Choroid plexus epithelial cell (primary cell): ENCODE measurements at regions not wholly inside any gene's neighbourhood (a gene's known extent, or its start where the extent isn't known, plus 50 kb on each side); places are given as distances from the start of the nearest gene placed in this dataset.
"Not testable (repeated sequence)": the region's sequence is repeated elsewhere in the genome, so short reads cannot be mapped to it uniquely, and the experiment has no call there.

ENCODE experiments used
- DNase-seq: peaks from one replicate; pipeline ENCODE4 v3.0.0-alpha.2; 2010; ENCODE audit warnings: low read depth
- H3K4me3 ChIP-seq: 2 replicates; pipeline ENCODE4 v1.5.1; 2011; ENCODE audit warnings: low read depth, mild to moderate bottlenecking, control low read depth, low read length, moderate library complexity
- TF ChIP-seq, protein P1 (sequence below): conservative IDR thresholded peaks from 2 replicates; pipeline ENCODE4 v1.5.1; 2011; ENCODE audit warnings: low read depth, mild to moderate bottlenecking, control low read depth, inconsistent platforms, low read length, moderate library complexity

DNA sequence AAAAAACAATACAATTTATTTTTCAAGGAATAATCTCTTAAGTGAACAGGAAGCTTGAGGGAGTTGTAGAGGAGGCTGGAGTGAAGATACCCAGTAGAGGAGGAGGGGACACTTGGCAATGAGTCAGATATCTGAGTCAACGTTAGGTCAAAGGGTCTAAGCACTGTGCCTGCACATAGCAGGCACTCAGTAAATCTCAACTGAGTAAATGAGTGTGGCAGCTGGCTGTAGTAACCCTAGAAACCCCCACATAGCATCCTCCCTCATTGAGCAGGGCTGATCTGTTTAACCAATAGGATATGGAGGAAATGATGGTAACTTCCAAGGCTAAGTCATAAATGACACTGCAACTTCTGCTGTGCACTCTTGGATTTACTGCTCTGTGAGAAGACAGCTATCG is 186.0 kb upstream of the FAM241A start:
- TF ChIP-seq, protein P1, sequence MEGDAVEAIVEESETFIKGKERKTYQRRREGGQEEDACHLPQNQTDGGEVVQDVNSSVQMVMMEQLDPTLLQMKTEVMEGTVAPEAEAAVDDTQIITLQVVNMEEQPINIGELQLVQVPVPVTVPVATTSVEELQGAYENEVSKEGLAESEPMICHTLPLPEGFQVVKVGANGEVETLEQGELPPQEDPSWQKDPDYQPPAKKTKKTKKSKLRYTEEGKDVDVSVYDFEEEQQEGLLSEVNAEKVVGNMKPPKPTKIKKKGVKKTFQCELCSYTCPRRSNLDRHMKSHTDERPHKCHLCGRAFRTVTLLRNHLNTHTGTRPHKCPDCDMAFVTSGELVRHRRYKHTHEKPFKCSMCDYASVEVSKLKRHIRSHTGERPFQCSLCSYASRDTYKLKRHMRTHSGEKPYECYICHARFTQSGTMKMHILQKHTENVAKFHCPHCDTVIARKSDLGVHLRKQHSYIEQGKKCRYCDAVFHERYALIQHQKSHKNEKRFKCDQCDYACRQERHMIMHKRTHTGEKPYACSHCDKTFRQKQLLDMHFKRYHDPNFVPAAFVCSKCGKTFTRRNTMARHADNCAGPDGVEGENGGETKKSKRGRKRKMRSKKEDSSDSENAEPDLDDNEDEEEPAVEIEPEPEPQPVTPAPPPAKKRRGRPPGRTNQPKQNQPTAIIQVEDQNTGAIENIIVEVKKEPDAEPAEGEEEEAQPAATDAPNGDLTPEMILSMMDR: no peak
- peak; percentile 54 for DNase-seq
- H3K4me3 ChIP-seq: no peak overlapping the region

GRCh38 chr4:111960241-111960667 is 185.0 kb upstream of the FAM241A start:
- DNase-seq: peak; percentile 16
- TF ChIP-seq, protein P1: no peak
- H3K4me3 ChIP-seq: no peak overlapping the region

GRCh38 chr4:111961026-111961425 is 184.2 kb upstream of the FAM241A start:
- not testable (repeated sequence) for DNase-seq, H3K4me3 ChIP-seq

- DNase-seq: no peak
- H3K4me3 ChIP-seq: no peak overlapping the region
- TF ChIP-seq, protein P1: no peak
Observed at GRCh38 chr4:111961809-111962208, 183.4 kb upstream of the FAM241A start.

DNA sequence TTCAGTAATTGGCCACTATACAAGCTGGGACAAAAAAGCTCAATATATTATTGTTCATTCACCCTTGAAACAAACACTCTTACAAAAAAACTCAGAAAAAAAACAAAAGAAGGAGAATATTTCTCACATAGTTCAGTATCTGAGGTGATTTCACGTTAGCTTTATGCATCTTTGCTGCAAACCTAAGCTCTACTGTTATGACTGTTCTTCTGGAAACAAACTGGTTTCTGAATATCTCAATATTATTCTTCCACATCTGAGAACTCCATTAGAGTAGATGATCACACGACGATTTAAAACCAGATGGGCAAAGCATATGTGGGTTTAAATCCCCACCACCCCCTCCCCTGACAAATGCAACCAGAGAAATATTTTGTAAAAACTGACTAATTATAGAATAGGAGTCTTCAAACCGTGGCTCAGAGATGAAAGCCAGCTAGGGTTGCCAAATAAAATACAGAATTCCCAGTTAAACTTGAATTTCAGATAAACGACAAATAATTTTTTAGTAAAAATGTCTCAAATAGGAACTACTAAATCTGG is 182.0 kb upstream of the FAM241A start:
- no peak overlapping the region for H3K4me3 ChIP-seq
- no peak for DNase-seq
- TF ChIP-seq, protein P1: no peak

- H3K4me3 ChIP-seq: no peak overlapping the region
- DNase-seq: no peak
- TF ChIP-seq, protein P1: no peak
Observed at GRCh38 chr4:111977419-111977965, 167.8 kb upstream of the FAM241A start.

GRCh38 chr4:111979921-111980320 is 165.3 kb upstream of the FAM241A start:
- no peak for DNase-seq
- TF ChIP-seq, protein P1: no peak
- no peak overlapping the region for H3K4me3 ChIP-seq
